HG03457 (cell line): ENCODE measurements at regions not wholly inside any gene's neighbourhood (a gene's known extent, or its start where the extent isn't known, plus 50 kb on each side); places are given as distances from the start of the nearest gene placed in this dataset.

Experiments
- ATAC-seq: cut with Tn5 transposase; IDR thresholded peaks from one replicate; pipeline ENCODE4 v1.9.1; 2021; ENCODE audit warnings: moderate number of reproducible peaks; ENCODE audit not compliant: unreplicated experiment

GRCh38 chr1:193619911-193620310, 433.5 kb upstream of the B3GALT2 start:
- no peak for ATAC-seq

GRCh38 chr1:193614817-193615216, 428.4 kb upstream of the B3GALT2 start:
- no peak for ATAC-seq

GRCh38 chr1:193614275-193614674, 427.9 kb upstream of the B3GALT2 start:
- ATAC-seq: no peak

- ATAC-seq: no peak
Measured at GRCh38 chr1:193613041-193613440, 426.6 kb upstream of the B3GALT2 start.

- ATAC-seq: no peak
Measured at GRCh38 chr1:193609592-193609991, 423.2 kb upstream of the B3GALT2 start.

GRCh38 chr1:193607787-193608186, 421.4 kb upstream of the B3GALT2 start:
- no peak for ATAC-seq

GRCh38 chr1:193606035-193606434, 419.6 kb upstream of the B3GALT2 start:
- ATAC-seq: no peak

- no peak for ATAC-seq
Measured at GRCh38 chr1:193602705-193603104, 416.3 kb upstream of the B3GALT2 start.

GRCh38 chr1:193593147-193593885, 406.9 kb upstream of the B3GALT2 start:
- ATAC-seq: no peak

- ATAC-seq: no peak
Measured at GRCh38 chr1:193592317-193592716, 405.9 kb upstream of the B3GALT2 start.

- ATAC-seq: no peak
Measured at GRCh38 chr1:193590102-193590501, 403.7 kb upstream of the B3GALT2 start.

- ATAC-seq: no peak
Measured at GRCh38 chr1:193589597-193590040, 403.2 kb upstream of the B3GALT2 start.

GRCh38 chr1:193588311-193589082, 402.1 kb upstream of the B3GALT2 start:
- ATAC-seq: no peak

GRCh38 chr1:193584731-193585239, 398.4 kb upstream of the B3GALT2 start:
- ATAC-seq: no peak

- no peak for ATAC-seq
Measured at GRCh38 chr1:193581341-193581740, 394.9 kb upstream of the B3GALT2 start.

GRCh38 chr1:193580419-193580818, 394.0 kb upstream of the B3GALT2 start:
- no peak for ATAC-seq

- no peak for ATAC-seq
Measured at GRCh38 chr1:193579323-193579722, 392.9 kb upstream of the B3GALT2 start.

GRCh38 chr1:193574913-193575312, 388.5 kb upstream of the B3GALT2 start:
- ATAC-seq: no peak

GRCh38 chr1:193569983-193570269, 383.5 kb upstream of the B3GALT2 start:
- ATAC-seq: no peak

GRCh38 chr1:193569096-193569982, 382.9 kb upstream of the B3GALT2 start:
- no peak for ATAC-seq

GRCh38 chr1:193568512-193568911, 382.1 kb upstream of the B3GALT2 start:
- no peak for ATAC-seq
